ENCODE measurements at regions not wholly inside any gene's neighbourhood (a gene's known extent, or its start where the extent isn't known, plus 50 kb on each side); places are given as distances from the start of the nearest gene placed in this dataset.

DNA sequence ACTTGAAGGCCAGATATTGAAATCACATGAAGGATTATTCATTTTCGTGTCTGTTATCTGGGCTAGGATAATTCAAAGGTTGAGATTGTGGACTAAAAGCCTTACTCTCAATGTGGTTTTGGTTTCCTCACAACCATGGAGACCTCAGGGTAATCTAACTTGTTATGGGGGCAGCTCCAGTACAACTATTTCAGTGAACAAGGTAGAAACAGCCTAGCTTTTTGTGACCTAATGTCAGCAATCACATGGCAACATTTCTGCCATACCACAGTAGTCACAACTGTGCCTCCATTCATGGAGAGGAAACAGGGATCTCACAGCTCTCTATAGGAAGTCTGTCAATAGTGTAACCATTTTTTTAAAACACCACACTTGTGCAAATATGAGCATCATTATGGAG, 62.4 kb upstream of the RARB start:
- TF ChIP-seq, protein P1, sequence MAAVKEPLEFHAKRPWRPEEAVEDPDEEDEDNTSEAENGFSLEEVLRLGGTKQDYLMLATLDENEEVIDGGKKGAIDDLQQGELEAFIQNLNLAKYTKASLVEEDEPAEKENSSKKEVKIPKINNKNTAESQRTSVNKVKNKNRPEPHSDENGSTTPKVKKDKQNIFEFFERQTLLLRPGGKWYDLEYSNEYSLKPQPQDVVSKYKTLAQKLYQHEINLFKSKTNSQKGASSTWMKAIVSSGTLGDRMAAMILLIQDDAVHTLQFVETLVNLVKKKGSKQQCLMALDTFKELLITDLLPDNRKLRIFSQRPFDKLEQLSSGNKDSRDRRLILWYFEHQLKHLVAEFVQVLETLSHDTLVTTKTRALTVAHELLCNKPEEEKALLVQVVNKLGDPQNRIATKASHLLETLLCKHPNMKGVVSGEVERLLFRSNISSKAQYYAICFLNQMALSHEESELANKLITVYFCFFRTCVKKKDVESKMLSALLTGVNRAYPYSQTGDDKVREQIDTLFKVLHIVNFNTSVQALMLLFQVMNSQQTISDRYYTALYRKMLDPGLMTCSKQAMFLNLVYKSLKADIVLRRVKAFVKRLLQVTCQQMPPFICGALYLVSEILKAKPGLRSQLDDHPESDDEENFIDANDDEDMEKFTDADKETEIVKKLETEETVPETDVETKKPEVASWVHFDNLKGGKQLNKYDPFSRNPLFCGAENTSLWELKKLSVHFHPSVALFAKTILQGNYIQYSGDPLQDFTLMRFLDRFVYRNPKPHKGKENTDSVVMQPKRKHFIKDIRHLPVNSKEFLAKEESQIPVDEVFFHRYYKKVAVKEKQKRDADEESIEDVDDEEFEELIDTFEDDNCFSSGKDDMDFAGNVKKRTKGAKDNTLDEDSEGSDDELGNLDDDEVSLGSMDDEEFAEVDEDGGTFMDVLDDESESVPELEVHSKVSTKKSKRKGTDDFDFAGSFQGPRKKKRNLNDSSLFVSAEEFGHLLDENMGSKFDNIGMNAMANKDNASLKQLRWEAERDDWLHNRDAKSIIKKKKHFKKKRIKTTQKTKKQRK (IDR thresholded peaks at IDR 0.05; ENCODE audit: low read depth, low read length) = no peak
- TF ChIP-seq, protein P2, sequence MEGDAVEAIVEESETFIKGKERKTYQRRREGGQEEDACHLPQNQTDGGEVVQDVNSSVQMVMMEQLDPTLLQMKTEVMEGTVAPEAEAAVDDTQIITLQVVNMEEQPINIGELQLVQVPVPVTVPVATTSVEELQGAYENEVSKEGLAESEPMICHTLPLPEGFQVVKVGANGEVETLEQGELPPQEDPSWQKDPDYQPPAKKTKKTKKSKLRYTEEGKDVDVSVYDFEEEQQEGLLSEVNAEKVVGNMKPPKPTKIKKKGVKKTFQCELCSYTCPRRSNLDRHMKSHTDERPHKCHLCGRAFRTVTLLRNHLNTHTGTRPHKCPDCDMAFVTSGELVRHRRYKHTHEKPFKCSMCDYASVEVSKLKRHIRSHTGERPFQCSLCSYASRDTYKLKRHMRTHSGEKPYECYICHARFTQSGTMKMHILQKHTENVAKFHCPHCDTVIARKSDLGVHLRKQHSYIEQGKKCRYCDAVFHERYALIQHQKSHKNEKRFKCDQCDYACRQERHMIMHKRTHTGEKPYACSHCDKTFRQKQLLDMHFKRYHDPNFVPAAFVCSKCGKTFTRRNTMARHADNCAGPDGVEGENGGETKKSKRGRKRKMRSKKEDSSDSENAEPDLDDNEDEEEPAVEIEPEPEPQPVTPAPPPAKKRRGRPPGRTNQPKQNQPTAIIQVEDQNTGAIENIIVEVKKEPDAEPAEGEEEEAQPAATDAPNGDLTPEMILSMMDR (IDR thresholded peaks at IDR 0.05 in 2 of 3, conservative IDR thresholded peaks at IDR 0.05 in 1 of 3; ENCODE audit: control insufficient read depth in 2 of 3, extremely low read depth in 1 of 3, insufficient read depth in 1 of 3, low read depth in 3 of 3, low read length in 3 of 3) = no peak
- TF ChIP-seq RFX5 (IDR thresholded peaks at IDR 0.05; ENCODE audit: low read depth, low read length) (no peak), SREBF2 (IDR thresholded peaks at IDR 0.05; ENCODE audit: low read length) (no peak), TCF3 (IDR thresholded peaks at IDR 0.05; ENCODE audit: borderline replicate concordance, insufficient read depth, low read depth, low read length) (no peak), POLR2AphosphoS5 (IDR thresholded peaks at IDR 0.05; ENCODE audit: low read length) (no peak), MYB (IDR thresholded peaks at IDR 0.05; ENCODE audit: borderline replicate concordance, low read depth, low read length) (no peak), POLR2A (IDR thresholded peaks at IDR 0.05; ENCODE audit: low read depth, low read length) (no peak)

All from GM12878 (cell line).